ENCODE measurements at regions not wholly inside any gene's neighbourhood (a gene's known extent, or its start where the extent isn't known, plus 50 kb on each side); places are given as distances from the start of the nearest gene placed in this dataset.

- TF ChIP-seq EZH2 (IDR thresholded peaks at IDR 0.05; ENCODE audit: borderline replicate concordance) (no peak), CTCF (IDR thresholded peaks at IDR 0.05; ENCODE audit: poor library complexity) (no peak)
Measured at GRCh38 chr3:31479431-31479830, 53.3 kb upstream of the STT3B start.
